Peyer's patch (tissue), 4 donors: ENCODE measurements at regions not wholly inside any gene's neighbourhood (a gene's known extent, or its start where the extent isn't known, plus 50 kb on each side); places are given as distances from the start of the nearest gene placed in this dataset.

Source experiments
- POLR2A ChIP-seq, 2 donors: fragments of 450-650 bp; IDR thresholded peaks; one replicate each; pipeline ENCODE4 v1.5.1; 2017; ENCODE audit warnings: antibody characterized with exemption in 2 of 2, mild to moderate bottlenecking in 2 of 2, moderate library complexity in 2 of 2
- TF ChIP-seq, protein P1 (sequence below), 6 experiments: fragments of 450-650 bp in 4 of 6; fragments of 200-600 bp in 2 of 6; sonication (generic) in 1 of 6; IDR thresholded peaks; one replicate each; pipeline ENCODE4 v1.5.1; 2017 to 2019; ENCODE audit warnings: antibody characterized with exemption in 6 of 6, mild to moderate bottlenecking in 3 of 6, moderate library complexity in 1 of 6

- TF ChIP-seq, protein P1, sequence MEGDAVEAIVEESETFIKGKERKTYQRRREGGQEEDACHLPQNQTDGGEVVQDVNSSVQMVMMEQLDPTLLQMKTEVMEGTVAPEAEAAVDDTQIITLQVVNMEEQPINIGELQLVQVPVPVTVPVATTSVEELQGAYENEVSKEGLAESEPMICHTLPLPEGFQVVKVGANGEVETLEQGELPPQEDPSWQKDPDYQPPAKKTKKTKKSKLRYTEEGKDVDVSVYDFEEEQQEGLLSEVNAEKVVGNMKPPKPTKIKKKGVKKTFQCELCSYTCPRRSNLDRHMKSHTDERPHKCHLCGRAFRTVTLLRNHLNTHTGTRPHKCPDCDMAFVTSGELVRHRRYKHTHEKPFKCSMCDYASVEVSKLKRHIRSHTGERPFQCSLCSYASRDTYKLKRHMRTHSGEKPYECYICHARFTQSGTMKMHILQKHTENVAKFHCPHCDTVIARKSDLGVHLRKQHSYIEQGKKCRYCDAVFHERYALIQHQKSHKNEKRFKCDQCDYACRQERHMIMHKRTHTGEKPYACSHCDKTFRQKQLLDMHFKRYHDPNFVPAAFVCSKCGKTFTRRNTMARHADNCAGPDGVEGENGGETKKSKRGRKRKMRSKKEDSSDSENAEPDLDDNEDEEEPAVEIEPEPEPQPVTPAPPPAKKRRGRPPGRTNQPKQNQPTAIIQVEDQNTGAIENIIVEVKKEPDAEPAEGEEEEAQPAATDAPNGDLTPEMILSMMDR (IDR thresholded peaks at IDR 0.05) = no peak
- TF ChIP-seq POLR2A (IDR thresholded peaks at IDR 0.05) = no peak
Measured at GRCh38 chr6:114945392-114945791, 602.6 kb upstream of the HS3ST5 start.
